Stimulated activated CD4-positive, alpha-beta T cell treated with anti-CD3 and anti-CD28 coated beads, Interleukin-2, amount 100 ng/mL, for 4 hours (primary cell): ENCODE measurements at regions not wholly inside any gene's neighbourhood (a gene's known extent, or its start where the extent isn't known, plus 50 kb on each side); places are given as distances from the start of the nearest gene placed in this dataset.
"Not testable (repeated sequence)": the region's sequence is repeated elsewhere in the genome, so short reads cannot be mapped to it uniquely, and the experiment has no call there.

Source experiments
- DNase-seq: peaks from one replicate; pipeline ENCODE4 v3.0.0-alpha.2; 2020; ENCODE audit warnings: low read depth

- no peak for DNase-seq
Measured at GRCh38 chr5:124872086-124872485, 125.6 kb upstream of the ZNF608 start.

- DNase-seq = no peak
Measured at GRCh38 chr5:124872615-124873014, 126.2 kb upstream of the ZNF608 start.

GRCh38 chr5:124873188-124873587 lies 126.7 kb upstream of the ZNF608 start:
- no peak for DNase-seq

DNA sequence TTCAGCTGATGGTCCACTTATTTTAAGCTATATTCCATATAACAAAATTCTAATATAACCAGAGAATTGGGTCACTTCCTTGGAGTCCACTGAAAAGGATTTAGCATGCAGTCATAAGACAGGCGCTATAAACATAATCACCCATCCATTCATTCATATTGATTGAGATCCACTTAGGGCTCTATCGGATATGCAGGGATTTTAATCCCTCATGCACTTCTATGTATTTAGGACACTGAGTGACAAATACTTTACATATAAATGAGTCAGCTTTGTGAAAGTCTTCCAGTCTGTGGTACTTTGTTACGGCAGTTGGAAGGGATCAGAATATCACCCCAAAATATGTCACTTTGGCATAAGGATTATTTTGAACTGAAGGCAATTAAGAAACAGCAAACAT lies 127.3 kb upstream of the ZNF608 start:
- no peak for DNase-seq

DNA sequence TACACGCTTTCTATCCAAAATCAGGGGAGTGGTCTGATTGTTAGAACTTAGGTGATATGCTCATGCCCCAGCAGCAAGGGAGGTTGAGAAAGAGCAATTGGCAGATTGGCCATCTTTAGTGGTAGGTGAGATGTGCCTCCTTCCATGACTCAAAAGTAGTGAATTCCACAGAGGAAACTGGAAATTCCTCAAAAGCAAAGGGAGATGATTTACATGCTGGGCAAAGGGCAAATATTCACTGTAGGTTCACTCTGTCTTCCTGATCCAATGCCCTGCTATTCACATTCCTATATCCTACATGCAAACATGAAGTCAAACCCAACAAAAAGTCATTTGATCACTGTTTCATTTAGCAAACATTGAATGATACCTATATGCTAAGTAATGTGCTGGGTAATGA lies 130.1 kb upstream of the ZNF608 start:
- DNase-seq = no peak

DNA sequence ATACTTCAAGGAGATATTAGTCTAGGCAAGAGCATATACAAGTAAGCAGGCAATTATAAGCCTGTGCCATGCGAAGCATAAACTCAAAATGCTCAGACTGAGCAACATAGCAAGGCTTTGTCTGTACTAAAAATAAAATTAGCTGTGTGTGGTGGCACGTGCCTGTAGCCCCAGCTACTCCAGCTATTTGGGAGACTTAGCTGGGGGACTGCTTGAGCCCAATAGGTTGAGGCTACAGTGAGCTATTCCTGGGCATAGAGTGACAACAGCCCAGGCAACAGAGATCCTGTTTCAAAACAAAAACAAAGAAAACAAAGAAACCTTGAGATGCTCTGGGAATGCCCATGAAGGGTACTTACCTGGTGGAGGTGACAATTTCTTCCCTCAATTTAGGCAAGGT lies 130.5 kb upstream of the ZNF608 start:
- no peak for DNase-seq

DNA sequence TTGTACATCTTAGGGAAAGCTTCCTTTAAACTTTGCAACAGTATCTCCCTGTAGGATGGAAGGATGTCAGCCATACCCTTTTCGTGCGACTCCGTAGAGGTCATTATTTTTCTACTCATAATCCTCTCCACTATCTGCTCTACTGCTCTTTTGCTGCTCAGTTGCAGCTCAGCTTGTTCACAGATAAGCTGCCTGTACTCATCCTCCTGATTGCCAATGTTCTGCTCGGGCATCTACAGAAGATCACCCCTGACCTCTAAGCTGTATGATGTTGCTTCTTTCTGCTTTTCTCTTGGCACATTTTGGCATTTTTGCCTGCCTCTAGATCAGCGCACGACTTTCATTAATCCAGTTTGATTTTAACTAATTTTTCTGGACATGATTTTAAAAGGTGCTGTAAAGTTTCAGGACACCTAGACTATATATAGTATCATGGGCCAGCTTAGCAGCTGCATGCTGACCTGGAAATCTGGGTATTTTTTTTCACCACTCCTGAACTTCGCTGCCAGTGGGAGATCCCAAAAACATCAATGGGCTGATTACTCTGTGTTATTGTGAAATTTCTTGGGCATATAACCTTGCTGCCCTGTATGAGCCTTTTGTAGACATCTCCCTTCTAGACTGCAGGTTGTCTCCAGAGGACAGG lies 131.2 kb upstream of the ZNF608 start:
- no peak for DNase-seq

GRCh38 chr5:124878583-124879342 lies 132.3 kb upstream of the ZNF608 start:
- no peak for DNase-seq

DNA sequence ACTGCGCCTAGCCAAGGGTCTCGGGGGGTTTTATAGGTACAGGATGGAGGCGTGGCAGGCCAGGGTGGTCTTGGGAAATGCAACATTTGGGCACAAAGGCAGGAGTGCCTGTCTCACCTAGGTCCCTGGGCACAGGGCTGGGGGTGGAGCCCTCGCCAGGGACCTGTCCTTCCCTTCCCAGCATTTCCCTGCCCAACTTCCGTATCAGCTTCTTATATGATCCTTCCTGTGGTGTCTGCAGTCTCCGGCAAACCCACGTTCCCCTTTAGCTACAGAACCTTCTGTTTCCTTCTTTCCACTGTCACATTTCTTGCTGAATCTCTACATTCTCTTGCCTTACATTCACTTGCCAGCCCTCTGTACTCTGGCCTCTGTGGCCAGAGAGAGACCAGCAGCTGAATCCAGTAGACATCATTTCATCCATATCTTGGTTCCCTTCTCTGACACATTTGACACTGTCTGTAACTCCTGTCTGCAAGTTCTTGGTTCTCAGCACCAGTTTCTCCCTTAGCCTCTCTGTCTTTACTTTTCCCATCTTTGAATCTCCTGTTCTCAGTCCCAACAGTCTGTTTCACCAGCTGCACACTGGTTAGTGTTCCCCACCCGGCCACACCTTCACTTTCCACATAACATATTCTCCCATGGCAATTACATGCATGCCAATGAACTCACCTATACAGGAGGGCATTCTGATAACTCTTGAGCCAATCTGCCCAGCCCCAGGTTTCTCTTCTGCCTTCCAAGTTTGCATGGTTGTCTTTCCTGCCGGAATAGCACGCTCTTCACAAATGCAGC lies 134.7 kb upstream of the ZNF608 start:
- DNase-seq = no peak

DNA sequence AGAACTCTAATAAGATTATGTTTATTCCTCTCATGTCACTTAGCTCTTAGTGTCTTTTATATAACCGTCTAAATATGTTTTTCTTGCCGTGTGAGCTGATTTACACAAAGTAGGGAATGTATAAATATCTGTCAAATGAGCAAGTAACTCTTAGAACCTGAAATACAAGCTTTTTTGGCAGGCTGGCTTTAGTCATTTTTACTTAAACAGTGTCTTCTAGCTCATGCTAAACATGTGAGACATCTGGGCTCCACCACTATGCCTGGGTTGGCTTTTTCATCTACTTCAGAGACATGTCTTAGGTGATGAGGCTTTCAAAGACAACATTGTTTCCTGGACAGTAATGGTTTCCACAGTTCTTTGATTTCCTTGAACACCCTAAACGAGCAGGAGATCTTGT lies 137.2 kb upstream of the ZNF608 start:
- DNase-seq = no peak

GRCh38 chr5:124884114-124884513 lies 137.7 kb upstream of the ZNF608 start:
- no peak for DNase-seq

GRCh38 chr5:124885490-124885889 lies 139.1 kb upstream of the ZNF608 start:
- DNase-seq = no peak

GRCh38 chr5:124887223-124887622 lies 140.8 kb upstream of the ZNF608 start:
- DNase-seq = no peak

GRCh38 chr5:124888050-124888506 lies 141.6 kb upstream of the ZNF608 start:
- no peak for DNase-seq

GRCh38 chr5:124888622-124889485 lies 142.4 kb upstream of the ZNF608 start:
- no peak for DNase-seq

GRCh38 chr5:124889486-124889825 lies 143.0 kb upstream of the ZNF608 start:
- DNase-seq = no peak

DNA sequence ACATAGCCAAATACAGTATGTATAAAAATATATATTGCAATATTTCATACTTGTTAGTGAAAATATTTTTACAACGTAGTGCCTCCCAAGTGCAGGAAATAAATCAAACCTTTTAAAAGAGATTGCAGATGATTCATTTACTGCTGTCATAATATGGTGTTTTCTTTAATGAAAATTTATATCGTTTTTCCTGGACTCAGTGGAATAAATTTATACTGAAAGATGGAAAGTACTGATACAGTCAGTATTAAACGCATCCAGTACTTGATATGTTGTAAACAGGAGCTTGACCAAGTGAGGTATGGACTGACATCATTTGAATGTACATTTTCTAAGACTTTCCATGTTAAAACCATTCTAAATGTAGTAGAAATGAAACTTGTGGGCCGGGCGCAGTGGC lies 143.4 kb upstream of the ZNF608 start:
- DNase-seq = no peak

DNA sequence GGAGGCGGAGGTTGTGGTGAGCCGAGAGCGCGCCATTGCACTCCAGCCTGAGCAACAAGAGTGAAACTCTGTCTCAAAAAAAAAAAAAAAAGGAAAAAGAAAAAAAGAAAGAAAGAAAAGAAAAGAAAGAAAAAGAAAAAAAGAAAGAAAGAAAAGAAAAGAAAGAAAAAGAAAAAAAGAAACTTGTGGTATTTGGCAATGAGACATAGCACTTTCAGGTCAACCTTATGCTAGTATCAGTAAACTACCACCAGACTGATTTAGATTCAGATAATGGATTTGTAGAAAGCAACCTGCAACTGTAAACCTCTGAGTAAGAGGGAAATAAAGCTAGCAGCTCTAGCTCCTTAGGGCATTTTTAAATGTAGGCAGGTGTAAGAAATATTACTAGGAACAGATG lies 144.0 kb upstream of the ZNF608 start:
- DNase-seq = not testable (repeated sequence)

DNA sequence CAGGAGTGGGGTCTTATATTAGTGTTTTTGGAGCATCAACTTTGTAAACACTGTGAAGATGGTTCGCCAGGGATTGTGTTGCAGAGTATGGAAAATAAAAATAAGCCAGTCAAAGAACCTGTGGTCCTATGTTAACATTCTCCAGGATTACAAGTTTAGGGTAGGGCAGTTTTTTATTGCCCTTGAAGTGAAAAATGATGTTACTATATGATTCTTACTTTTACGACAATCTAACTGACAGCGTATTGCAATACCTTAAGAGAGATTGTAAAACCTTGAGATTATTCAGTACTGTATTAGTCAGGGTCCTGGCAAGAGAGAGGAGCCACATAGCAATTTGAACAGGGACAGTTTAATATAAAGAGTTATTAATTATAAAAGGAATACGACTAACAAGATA lies 144.7 kb upstream of the ZNF608 start:
- DNase-seq = no peak

- DNase-seq = no peak
Measured at GRCh38 chr5:124892185-124892848, 145.9 kb upstream of the ZNF608 start.

DNA sequence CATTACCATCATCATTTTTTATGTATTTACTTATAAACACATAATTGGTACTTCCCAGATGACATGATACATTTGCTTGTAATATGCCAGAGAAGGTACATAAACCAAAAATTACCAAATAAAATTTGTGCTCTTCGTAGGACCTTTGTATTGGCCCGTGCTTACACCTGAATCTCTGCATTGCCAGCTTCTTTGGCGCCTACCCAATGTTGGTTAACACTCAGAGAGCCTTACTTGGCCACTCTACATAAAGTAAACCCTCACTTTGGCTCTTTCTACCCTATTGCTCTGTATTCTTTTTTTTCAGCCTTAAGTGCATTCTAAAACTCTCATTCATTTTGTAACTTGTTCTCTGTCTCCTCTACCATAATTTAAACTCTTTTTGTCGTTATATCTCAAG lies 148.1 kb upstream of the ZNF608 start:
- DNase-seq = no peak

DNA sequence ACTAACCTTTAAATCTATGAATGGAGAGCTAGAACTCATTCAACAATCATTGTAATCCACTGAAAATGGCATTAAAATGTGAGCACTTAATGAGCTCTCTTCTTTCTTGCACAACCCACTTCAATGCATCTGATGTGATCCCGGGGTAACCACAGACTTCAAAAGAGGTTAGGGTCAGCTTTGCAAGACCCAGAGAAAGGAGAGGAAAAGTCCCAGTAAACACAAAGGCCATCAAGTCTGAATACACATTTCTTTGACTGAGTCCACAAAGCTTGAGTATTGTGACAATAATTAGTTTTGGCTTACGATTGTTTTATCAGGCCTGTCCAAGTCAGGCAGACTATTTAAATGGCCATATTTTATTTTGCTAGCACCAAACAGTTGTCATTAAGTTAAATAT lies 148.8 kb upstream of the ZNF608 start:
- DNase-seq = no peak
